Mesothelial cell of epicardium (in vitro differentiated cells): ENCODE measurements at regions not wholly inside any gene's neighbourhood (a gene's known extent, or its start where the extent isn't known, plus 50 kb on each side); places are given as distances from the start of the nearest gene placed in this dataset.

Experiments used
- DNase-seq, 2 experiments: peaks; one replicate each; pipeline ENCODE4 v3.0.0; 2021; ENCODE audit warnings: low spot score in 2 of 2; ENCODE audit not compliant: unreplicated experiment in 2 of 2
- H3K27ac Mint-ChIP-seq: 2 replicates; pipeline ENCODE4 v1.8.0; 2021; ENCODE audit warnings: mixed read lengths
- H3K27me3 Mint-ChIP-seq: 2 replicates; pipeline ENCODE4 v1.8.0; 2021; ENCODE audit warnings: low read depth, mixed read lengths
- H3K36me3 Mint-ChIP-seq: 2 replicates; pipeline ENCODE4 v1.8.0; 2021; ENCODE audit warnings: mixed read lengths
- H3K4me1 Mint-ChIP-seq: 2 replicates; pipeline ENCODE4 v1.8.0; 2021; ENCODE audit warnings: mixed read lengths
- H3K4me3 Mint-ChIP-seq: 2 replicates; pipeline ENCODE4 v1.8.0; 2021; ENCODE audit warnings: mild to moderate bottlenecking, moderate library complexity, mixed read lengths
- H3K9me3 Mint-ChIP-seq: 2 replicates; pipeline ENCODE4 v1.8.0; 2021; ENCODE audit warnings: mixed read lengths
- CTCF ChIP-seq: fragments of 200-600 bp; sonication (generic); IDR thresholded peaks from one replicate; pipeline ENCODE4 v1.5.0; 2021; ENCODE audit warnings: antibody characterized with exemption; ENCODE audit not compliant: unreplicated experiment

GRCh38 chr6:45772886-45773495, 242.7 kb downstream of the CLIC5 start:
- no peak overlapping the region for H3K27ac Mint-ChIP-seq

DNA sequence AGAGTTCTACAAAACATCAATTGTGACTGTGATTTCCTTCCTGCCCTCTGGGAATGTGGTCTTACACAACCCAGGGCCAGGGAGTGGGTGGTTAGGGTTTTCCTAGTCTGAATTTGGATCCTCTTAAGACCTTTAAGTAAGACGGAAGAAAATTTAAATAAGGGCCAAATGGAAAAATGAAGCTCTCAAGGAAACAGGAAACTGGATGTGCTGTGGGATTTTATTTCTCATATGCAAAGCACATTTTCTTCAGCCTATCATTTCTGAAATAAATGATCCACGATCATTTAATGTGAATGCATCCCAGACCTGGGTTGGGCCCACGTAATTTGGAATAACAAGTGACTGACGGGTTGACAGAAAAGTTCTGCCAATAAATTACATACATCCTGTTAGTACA, 243.6 kb downstream of the CLIC5 start:
- no peaks in the 10 kb centered on the region for H3K36me3 Mint-ChIP-seq
- TF ChIP-seq CTCF: no peak
- no peak overlapping the region for H3K27ac Mint-ChIP-seq
- H3K9me3 Mint-ChIP-seq: peaks cover 19% of the 10 kb centered on the region
- peaks cover 2% of the 10 kb centered on the region for H3K4me1 Mint-ChIP-seq
- peaks cover 17% of the 10 kb centered on the region for H3K27me3 Mint-ChIP-seq
- no peak overlapping the region for H3K4me3 Mint-ChIP-seq
- no peak for DNase-seq

More at GRCh38 chr6:45772886-45773495, 242.7 kb downstream of the CLIC5 start:
- H3K9me3 Mint-ChIP-seq: peaks cover 10% of the 10 kb centered on the region
- peaks cover 17% of the 10 kb centered on the region for H3K27me3 Mint-ChIP-seq
- DNase-seq: no peak
- no peaks in the 10 kb centered on the region for H3K36me3 Mint-ChIP-seq
- peaks cover 2% of the 10 kb centered on the region for H3K4me1 Mint-ChIP-seq
- no peak for TF ChIP-seq CTCF
- H3K4me3 Mint-ChIP-seq: no peak overlapping the region

GRCh38 chr6:45763281-45763680, 252.4 kb downstream of the CLIC5 start:
- Mint-ChIP-seq H3K27ac (no peak overlapping the region), H3K4me1 (peaks cover 4% of the 10 kb centered on the region), H3K36me3 (peaks cover 5% of the 10 kb centered on the region), H3K27me3 (peaks cover 3% of the 10 kb centered on the region), H3K9me3 (peaks cover 47% of the 10 kb centered on the region), H3K4me3 (no peak overlapping the region)
- no peak for TF ChIP-seq CTCF
- DNase-seq: no peak

GRCh38 chr6:45759472-45759810, 256.2 kb downstream of the CLIC5 start:
- no peak overlapping the region for H3K4me3 Mint-ChIP-seq

GRCh38 chr6:45758787-45759471, 256.7 kb downstream of the CLIC5 start:
- no peak for DNase-seq
- Mint-ChIP-seq H3K4me1 (peaks cover 16% of the 10 kb centered on the region), H3K4me3 (no peak overlapping the region), H3K9me3 (peaks cover 12% of the 10 kb centered on the region), H3K27me3 (peaks cover 21% of the 10 kb centered on the region), H3K36me3 (peaks cover 3% of the 10 kb centered on the region), H3K27ac (no peak overlapping the region)
- TF ChIP-seq CTCF: no peak

More at GRCh38 chr6:45759472-45759810, 256.2 kb downstream of the CLIC5 start:
- TF ChIP-seq CTCF: no peak
- DNase-seq: no peak
- no peak overlapping the region for H3K27ac Mint-ChIP-seq
- H3K36me3 Mint-ChIP-seq: peaks cover 3% of the 10 kb centered on the region
- H3K27me3 Mint-ChIP-seq: peaks cover 19% of the 10 kb centered on the region
- peaks cover 16% of the 10 kb centered on the region for H3K4me1 Mint-ChIP-seq
- H3K9me3 Mint-ChIP-seq: peaks cover 14% of the 10 kb centered on the region
